Keratinocyte (primary cell): ENCODE measurements at regions not wholly inside any gene's neighbourhood (a gene's known extent, or its start where the extent isn't known, plus 50 kb on each side); places are given as distances from the start of the nearest gene placed in this dataset.
"Not testable (repeated sequence)": the region's sequence is repeated elsewhere in the genome, so short reads cannot be mapped to it uniquely, and the experiment has no call there.

Experiments
- DNase-seq: peaks from one replicate; pipeline ENCODE4 v3.0.0-alpha.2; 2011; ENCODE audit warnings: low read depth, missing footprints, low spot score
- FAIRE-seq: peaks from 2 replicates; lab custom pipeline; 2011; peaks lifted over from hg19 to GRCh38; lab: Jason Lieb, UNC
- H2AFZ ChIP-seq: 2 replicates; pipeline ENCODE4 v1.6.0; 2012; ENCODE audit warnings: low read length, control low read depth, inconsistent platforms; ENCODE audit not compliant: control insufficient read depth
- H3K27ac ChIP-seq: 2 replicates; pipeline ENCODE4 v1.5.1; 2011; ENCODE audit warnings: low read length; ENCODE audit not compliant: control insufficient read depth, insufficient read depth
- H3K27me3 ChIP-seq: 3 replicates; pipeline ENCODE4 v1.6.0; 2011; ENCODE audit warnings: low read length; ENCODE audit not compliant: control insufficient read depth, insufficient read depth; ENCODE audit errors: extremely low read depth
- H3K36me3 ChIP-seq, 2 experiments: 2 replicates in 1 of 2; 3 replicates in 1 of 2; pipeline ENCODE4 v1.5.1; 2011; ENCODE audit warnings: low read length in 2 of 2, mild to moderate bottlenecking in 1 of 2; ENCODE audit not compliant: control insufficient read depth in 2 of 2, insufficient read depth in 2 of 2; ENCODE audit errors: extremely low read depth in 1 of 2
- H3K4me1 ChIP-seq: 3 replicates; pipeline ENCODE4 v1.5.1; 2011; ENCODE audit warnings: low read length; ENCODE audit not compliant: control insufficient read depth, insufficient read depth; ENCODE audit errors: extremely low read depth
- H3K4me2 ChIP-seq: 3 replicates; pipeline ENCODE4 v1.6.0; 2011; ENCODE audit warnings: low read depth, low read length; ENCODE audit not compliant: control insufficient read depth, insufficient read depth; ENCODE audit errors: extremely low read depth
- H3K4me3 ChIP-seq, 3 experiments: fragments of 200-600 bp in 1 of 3; sonication (generic) in 1 of 3; 2 replicates in 2 of 3; 3 replicates in 1 of 3; pipeline ENCODE4 v1.5.1; 2011 to 2016; ENCODE audit warnings: low read length in 3 of 3, mild to moderate bottlenecking in 3 of 3, control low read depth in 2 of 3, inconsistent platforms in 1 of 3, low read depth in 1 of 3, mixed read lengths in 1 of 3, mixed run types in 1 of 3, moderate library complexity in 1 of 3; ENCODE audit not compliant: control insufficient read depth in 2 of 3, insufficient read depth in 2 of 3; ENCODE audit errors: extremely low read depth in 1 of 3
- H3K79me2 ChIP-seq: 2 replicates; pipeline ENCODE4 v1.6.0; 2012; ENCODE audit warnings: low read length; ENCODE audit not compliant: control insufficient read depth, insufficient read depth
- H3K9ac ChIP-seq: 3 replicates; pipeline ENCODE4 v1.6.0; 2011; ENCODE audit warnings: low read length; ENCODE audit not compliant: control insufficient read depth, insufficient read depth; ENCODE audit errors: extremely low read depth
- H3K9me1 ChIP-seq: 3 replicates; pipeline ENCODE4 v1.6.0; 2011; ENCODE audit warnings: low read length; ENCODE audit not compliant: control insufficient read depth, insufficient read depth; ENCODE audit errors: extremely low read depth
- H3K9me3 ChIP-seq: 2 replicates; pipeline ENCODE4 v1.5.1; 2012; ENCODE audit warnings: low read depth, low read length; ENCODE audit not compliant: control insufficient read depth
- H4K20me1 ChIP-seq: 3 replicates; pipeline ENCODE4 v1.6.0; 2011; ENCODE audit warnings: low read length; ENCODE audit not compliant: control insufficient read depth, insufficient read depth; ENCODE audit errors: extremely low read depth
- EZH2 ChIP-seq: IDR thresholded peaks from one replicate; pipeline ENCODE4 v1.6.1; 2012; ENCODE audit warnings: inconsistent platforms, mild to moderate bottlenecking, low read length, moderate library complexity
- dilution Hi-C: fragments of 300-500 bp; cut with MboI; formaldehyde crosslinking; loops from one replicate; pipeline ENCODE4 v1.7.0; 2020; ENCODE audit warnings: low sequenced_read_pairs; ENCODE audit not compliant: extremely low pct_ligation_motif_present
- TF ChIP-seq, protein P1 (sequence below), 3 experiments: IDR thresholded peaks in 1 of 3; conservative IDR thresholded peaks in 1 of 3; optimal IDR thresholded peaks in 1 of 3; 2 replicates in 2 of 3; 3 replicates in 1 of 3; pipeline versions ENCODE3 to v1.5.1; 2011; ENCODE audit warnings: low read length in 3 of 3, mild to moderate bottlenecking in 3 of 3, moderate library complexity in 2 of 3, control low read depth in 1 of 3, inconsistent platforms in 1 of 3; ENCODE audit not compliant: insufficient read depth in 2 of 3; ENCODE audit errors: extremely low read depth in 1 of 3

DNA sequence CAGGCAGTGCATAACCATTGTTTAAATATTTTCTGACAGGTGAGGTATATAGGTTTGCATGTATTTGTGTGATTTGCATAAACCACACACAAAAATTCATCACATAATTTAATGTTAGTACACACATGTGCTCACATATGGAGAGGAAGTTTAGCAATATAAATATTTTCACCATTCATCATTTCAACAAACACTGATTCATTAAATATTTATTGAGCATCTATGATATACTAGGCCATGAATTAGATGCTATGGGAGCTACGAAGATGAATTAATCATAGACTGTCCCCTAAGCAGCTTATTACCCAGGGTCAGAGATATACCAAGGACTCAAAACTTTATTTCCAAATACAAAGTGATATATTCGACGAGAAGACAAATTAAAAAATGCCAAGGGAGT, 311.6 kb upstream of the PIK3C3 start:
- dilution Hi-C loops, result no loop called here
- FAIRE-seq (no peak), DNase-seq (no peak)
- TF ChIP-seq EZH2, result no peak
- no peak overlapping the region for H3K4me2 ChIP-seq
- H3K4me1 ChIP-seq, result no peaks in the 10 kb centered on the region
- no peak overlapping the region for H3K9ac ChIP-seq
- no peak overlapping the region for H3K4me3 ChIP-seq
- no peak overlapping the region for H3K27ac ChIP-seq
- H2AFZ ChIP-seq, result no peak overlapping the region
- H4K20me1 ChIP-seq, result no peaks in the 10 kb centered on the region
- H3K36me3 ChIP-seq, result no peaks in the 10 kb centered on the region
- H3K9me1 ChIP-seq, result no peaks in the 10 kb centered on the region
- no peaks in the 10 kb centered on the region for H3K79me2 ChIP-seq
- H3K9me3 ChIP-seq, result no peaks in the 10 kb centered on the region
- H3K27me3 ChIP-seq, result no peaks in the 10 kb centered on the region

DNA sequence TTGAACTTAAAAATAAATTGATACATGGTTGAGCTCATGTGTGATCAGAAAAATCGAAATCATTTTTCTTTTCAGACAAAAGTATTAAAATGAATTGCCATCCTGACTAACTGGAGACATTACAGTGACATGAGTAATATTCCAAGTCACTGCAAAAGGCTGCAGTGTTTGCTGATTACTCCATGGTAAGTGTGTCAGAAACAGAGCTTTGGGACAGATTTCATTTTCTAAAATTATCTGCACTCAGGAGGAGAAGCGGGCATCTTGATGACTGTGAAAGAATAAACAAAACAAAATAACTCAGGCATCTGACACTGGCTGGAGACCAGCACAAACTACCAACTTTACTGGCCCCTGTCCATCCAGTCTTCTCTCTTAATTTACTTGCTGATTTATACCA, 312.3 kb upstream of the PIK3C3 start:
- Histone ChIP-seq H3K4me1 (no peaks in the 10 kb centered on the region), H3K9me1 (no peaks in the 10 kb centered on the region), H4K20me1 (no peaks in the 10 kb centered on the region), H2AFZ (no peak overlapping the region), H3K9ac (no peak overlapping the region), H3K36me3 (no peaks in the 10 kb centered on the region), H3K9me3 (no peaks in the 10 kb centered on the region), H3K27ac (no peak overlapping the region), H3K4me3 (no peak overlapping the region), H3K4me2 (no peak overlapping the region), H3K79me2 (no peaks in the 10 kb centered on the region), H3K27me3 (no peaks in the 10 kb centered on the region)
- DNase-seq (no peak), FAIRE-seq (no peak)
- TF ChIP-seq, protein P1, sequence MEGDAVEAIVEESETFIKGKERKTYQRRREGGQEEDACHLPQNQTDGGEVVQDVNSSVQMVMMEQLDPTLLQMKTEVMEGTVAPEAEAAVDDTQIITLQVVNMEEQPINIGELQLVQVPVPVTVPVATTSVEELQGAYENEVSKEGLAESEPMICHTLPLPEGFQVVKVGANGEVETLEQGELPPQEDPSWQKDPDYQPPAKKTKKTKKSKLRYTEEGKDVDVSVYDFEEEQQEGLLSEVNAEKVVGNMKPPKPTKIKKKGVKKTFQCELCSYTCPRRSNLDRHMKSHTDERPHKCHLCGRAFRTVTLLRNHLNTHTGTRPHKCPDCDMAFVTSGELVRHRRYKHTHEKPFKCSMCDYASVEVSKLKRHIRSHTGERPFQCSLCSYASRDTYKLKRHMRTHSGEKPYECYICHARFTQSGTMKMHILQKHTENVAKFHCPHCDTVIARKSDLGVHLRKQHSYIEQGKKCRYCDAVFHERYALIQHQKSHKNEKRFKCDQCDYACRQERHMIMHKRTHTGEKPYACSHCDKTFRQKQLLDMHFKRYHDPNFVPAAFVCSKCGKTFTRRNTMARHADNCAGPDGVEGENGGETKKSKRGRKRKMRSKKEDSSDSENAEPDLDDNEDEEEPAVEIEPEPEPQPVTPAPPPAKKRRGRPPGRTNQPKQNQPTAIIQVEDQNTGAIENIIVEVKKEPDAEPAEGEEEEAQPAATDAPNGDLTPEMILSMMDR (optimal IDR thresholded peaks at IDR 0.05 in 1 of 3, IDR thresholded peaks at IDR 0.05 in 1 of 3, conservative IDR thresholded peaks at IDR 0.05 in 1 of 3; ENCODE audit: extremely low read depth in 1 of 3, insufficient read depth in 2 of 3, low read length in 3 of 3), result no peak
- no peak for TF ChIP-seq EZH2
- dilution Hi-C loops, result no loop called here

DNA sequence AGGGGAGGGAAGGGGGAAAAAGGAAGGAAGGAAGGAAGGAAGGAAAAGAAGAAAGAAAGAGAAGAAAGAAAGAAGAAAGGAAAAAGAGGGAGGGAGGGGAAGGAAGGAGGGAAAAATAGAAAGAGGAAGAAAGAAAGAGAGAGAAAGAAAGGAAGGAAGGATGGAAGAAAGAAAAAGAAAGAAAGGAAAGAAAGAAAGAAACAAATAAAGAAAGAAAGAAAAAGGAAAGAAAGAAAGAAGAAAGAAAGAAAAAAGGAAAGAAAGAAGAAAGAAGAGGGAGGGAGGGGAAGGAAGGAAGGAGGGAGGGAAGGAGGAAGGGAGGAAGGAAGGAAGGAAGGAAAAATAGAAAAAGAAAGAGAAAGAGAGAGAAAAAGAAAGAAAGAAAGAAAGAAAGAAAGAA, 315.8 kb upstream of the PIK3C3 start:
- no peaks in the 10 kb centered on the region for H3K4me1 ChIP-seq
- H3K79me2 ChIP-seq, result no peaks in the 10 kb centered on the region
- H3K9ac ChIP-seq, result no peak overlapping the region
- no peak overlapping the region for H3K27ac ChIP-seq
- dilution Hi-C loops, result no loop called here
- no peak for TF ChIP-seq EZH2
- TF ChIP-seq, protein P1 (optimal IDR thresholded peaks at IDR 0.05 in 1 of 3, IDR thresholded peaks at IDR 0.05 in 1 of 3, conservative IDR thresholded peaks at IDR 0.05 in 1 of 3; ENCODE audit: extremely low read depth in 1 of 3, insufficient read depth in 2 of 3, low read length in 3 of 3), result no peak
- DNase-seq (no peak), FAIRE-seq (no peak)
- H3K4me2 ChIP-seq, result no peak overlapping the region
- H3K4me3 ChIP-seq, result no peak overlapping the region
- no peaks in the 10 kb centered on the region for H3K9me3 ChIP-seq
- no peaks in the 10 kb centered on the region for H3K36me3 ChIP-seq
- H2AFZ ChIP-seq, result no peak overlapping the region
- H4K20me1 ChIP-seq, result no peaks in the 10 kb centered on the region
- no peaks in the 10 kb centered on the region for H3K27me3 ChIP-seq
- no peaks in the 10 kb centered on the region for H3K9me1 ChIP-seq

DNA sequence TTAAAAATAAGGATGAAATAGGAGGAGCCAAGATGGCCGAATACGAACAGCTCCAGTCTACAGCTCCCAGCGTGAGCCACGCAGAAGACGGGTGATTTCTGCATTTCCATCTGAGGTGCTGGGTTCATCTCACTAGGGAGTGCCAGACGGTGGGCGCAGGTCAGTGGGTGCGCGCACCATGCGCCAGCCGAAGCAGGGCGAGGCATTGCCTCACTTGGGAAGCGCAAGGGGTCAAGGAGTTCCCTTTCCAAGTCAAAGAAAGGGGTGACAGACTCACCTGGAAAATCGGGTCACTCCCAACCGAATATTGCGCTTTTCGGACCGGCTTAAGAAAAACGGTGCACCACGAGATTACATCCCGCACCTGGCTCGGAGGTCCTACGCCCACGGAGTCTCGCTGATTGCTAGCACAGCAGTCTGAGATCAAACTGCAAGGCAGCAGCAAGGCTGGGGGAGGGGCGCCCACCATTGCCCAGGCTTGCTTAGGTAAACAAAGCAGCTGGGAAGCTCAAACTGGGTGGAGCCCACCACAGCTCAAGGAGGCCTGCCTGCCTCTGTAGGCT, 323.2 kb upstream of the PIK3C3 start:
- H3K9me3 ChIP-seq, H3K79me2 ChIP-seq, H4K20me1 ChIP-seq, H2AFZ ChIP-seq, H3K36me3 ChIP-seq, H3K4me2 ChIP-seq, H3K9me1 ChIP-seq, H3K4me3 ChIP-seq, DNase-seq, FAIRE-seq, H3K4me1 ChIP-seq, H3K27me3 ChIP-seq, dilution Hi-C loops, H3K9ac ChIP-seq, H3K27ac ChIP-seq: not testable (repeated sequence)
